ENCODE measurements at regions not wholly inside any gene's neighbourhood (a gene's known extent, or its start where the extent isn't known, plus 50 kb on each side); places are given as distances from the start of the nearest gene placed in this dataset.
A peak's percentile ranks its signal among the peaks of the same experiment; 100 is the strongest.

GRCh38 chr5:122699201-122699600, 75.7 kb upstream of the SNX2 start:
- Histone ChIP-seq H3K27ac (no peak overlapping the region), H3K4me1 (ENCODE audit: low read depth) (no peaks in the 10 kb centered on the region), H3K4me3 (no peak overlapping the region), H3K27me3 (no peaks in the 10 kb centered on the region), H3K9me3 (ENCODE audit: low read depth) (no peaks in the 10 kb centered on the region), H3K36me3 (no peaks in the 10 kb centered on the region)
- no peak for DNase-seq (ENCODE audit: low read depth in 1 of 2, low spot score in 1 of 2)
- no peak for TF ChIP-seq CTCF (IDR thresholded peaks at IDR 0.05; ENCODE audit: low read depth, low read length)

DNA sequence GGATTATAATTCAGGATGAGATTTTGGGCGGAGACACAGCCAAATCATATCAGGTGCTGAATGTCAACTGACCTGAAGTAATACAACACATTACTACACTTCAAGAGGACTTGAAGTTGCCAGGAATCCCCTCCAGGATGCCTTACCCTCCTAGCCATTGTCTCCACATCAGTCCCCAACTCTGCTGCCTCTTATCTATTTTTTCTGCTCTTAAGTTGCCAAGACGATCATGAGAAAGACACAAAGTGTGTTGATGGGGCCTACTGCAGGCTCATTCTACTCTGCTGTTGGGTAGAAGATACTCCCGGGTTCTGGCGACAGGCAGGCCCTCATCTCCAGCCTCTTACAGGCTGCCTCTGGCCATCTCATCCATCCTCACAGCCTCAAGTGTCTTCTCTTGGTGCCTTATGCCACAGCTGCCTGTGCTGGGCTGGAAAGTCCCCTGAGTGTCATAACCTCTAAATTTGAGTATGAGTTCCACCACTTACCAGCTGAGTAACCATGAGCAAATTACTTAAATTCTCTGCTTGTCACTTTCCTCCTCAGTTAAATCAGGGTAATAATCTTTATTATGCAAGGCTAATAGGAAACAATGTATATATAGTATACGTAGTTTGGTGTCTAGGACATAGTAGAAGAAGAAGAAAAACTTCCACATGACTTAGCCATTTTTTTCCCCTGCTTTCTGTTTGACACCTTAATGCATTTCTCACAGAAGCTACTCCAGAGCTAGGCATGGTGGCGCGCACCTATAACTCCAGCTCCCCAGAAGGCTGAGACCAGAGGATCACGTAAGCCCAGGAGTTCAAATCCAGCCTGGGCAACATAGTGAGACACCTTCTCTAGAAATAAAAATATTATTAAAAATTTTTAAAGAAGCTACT, 73.0 kb upstream of the SNX2 start:
- DNase-seq (ENCODE audit: low read depth in 1 of 2, low spot score in 1 of 2), result no peak
- Histone ChIP-seq H3K9me3 (ENCODE audit: low read depth) (no peaks in the 10 kb centered on the region), H3K4me3 (no peak overlapping the region), H3K27ac (no peak overlapping the region), H3K4me1 (ENCODE audit: low read depth) (peaks cover 5% of the 10 kb centered on the region), H3K27me3 (no peaks in the 10 kb centered on the region), H3K36me3 (no peaks in the 10 kb centered on the region)
- TF ChIP-seq CTCF (IDR thresholded peaks at IDR 0.05; ENCODE audit: low read depth, low read length), result no peak

DNA sequence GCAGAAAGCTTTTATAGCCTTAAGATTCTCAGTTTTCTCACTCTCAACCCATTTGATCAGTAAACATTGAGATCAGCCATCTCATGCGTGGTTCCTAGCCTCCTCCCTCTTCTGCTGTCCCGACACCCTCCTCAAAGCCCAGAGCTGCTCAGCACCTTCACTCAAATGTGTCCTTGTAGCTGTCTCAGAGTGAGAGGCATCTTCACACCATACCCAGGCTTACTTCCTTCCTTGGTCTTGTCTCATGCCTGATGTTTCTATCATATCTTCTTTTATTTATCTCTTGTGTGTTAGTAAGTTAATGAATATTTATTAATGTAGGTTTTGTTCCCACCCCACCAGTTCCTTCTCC, 72.4 kb upstream of the SNX2 start:
- Histone ChIP-seq H3K27ac (no peak overlapping the region), H3K9me3 (ENCODE audit: low read depth) (no peaks in the 10 kb centered on the region), H3K27me3 (no peaks in the 10 kb centered on the region), H3K4me1 (ENCODE audit: low read depth) (peaks cover 5% of the 10 kb centered on the region), H3K4me3 (no peak overlapping the region), H3K36me3 (no peaks in the 10 kb centered on the region)
- DNase-seq (ENCODE audit: low read depth in 1 of 2, low spot score in 1 of 2), result no peak
- TF ChIP-seq CTCF (IDR thresholded peaks at IDR 0.05; ENCODE audit: low read depth, low read length), result no peak

DNA sequence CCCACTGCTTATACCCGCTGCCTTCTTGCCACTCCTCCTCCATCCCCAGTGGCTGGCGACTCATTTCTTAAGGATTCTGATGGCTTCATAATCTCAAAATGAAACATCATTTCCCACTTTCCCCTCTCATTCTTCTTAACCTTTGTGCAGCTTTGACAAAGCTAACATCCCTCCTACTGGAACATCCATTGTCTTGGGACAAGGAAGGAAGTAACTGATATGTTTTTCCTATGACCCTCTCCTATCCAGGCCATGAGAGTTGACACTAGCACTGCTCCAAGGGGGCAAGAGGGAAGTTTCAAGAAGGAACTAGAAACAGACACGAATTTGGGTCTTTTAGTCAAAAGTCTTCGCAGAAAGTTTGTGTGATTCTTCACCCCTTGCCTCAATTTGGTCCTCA, 71.7 kb upstream of the SNX2 start:
- no peaks in the 10 kb centered on the region for H3K9me3 ChIP-seq (ENCODE audit: low read depth)
- DNase-seq (ENCODE audit: low read depth in 1 of 2, low spot score in 1 of 2), result no peak
- no peak for TF ChIP-seq CTCF (IDR thresholded peaks at IDR 0.05; ENCODE audit: low read depth, low read length)
- peaks cover 5% of the 10 kb centered on the region for H3K4me1 ChIP-seq (ENCODE audit: low read depth)
- H3K4me3 ChIP-seq, result no peak overlapping the region
- no peaks in the 10 kb centered on the region for H3K27me3 ChIP-seq
- H3K27ac ChIP-seq, result no peak overlapping the region
- H3K36me3 ChIP-seq, result no peaks in the 10 kb centered on the region

DNA sequence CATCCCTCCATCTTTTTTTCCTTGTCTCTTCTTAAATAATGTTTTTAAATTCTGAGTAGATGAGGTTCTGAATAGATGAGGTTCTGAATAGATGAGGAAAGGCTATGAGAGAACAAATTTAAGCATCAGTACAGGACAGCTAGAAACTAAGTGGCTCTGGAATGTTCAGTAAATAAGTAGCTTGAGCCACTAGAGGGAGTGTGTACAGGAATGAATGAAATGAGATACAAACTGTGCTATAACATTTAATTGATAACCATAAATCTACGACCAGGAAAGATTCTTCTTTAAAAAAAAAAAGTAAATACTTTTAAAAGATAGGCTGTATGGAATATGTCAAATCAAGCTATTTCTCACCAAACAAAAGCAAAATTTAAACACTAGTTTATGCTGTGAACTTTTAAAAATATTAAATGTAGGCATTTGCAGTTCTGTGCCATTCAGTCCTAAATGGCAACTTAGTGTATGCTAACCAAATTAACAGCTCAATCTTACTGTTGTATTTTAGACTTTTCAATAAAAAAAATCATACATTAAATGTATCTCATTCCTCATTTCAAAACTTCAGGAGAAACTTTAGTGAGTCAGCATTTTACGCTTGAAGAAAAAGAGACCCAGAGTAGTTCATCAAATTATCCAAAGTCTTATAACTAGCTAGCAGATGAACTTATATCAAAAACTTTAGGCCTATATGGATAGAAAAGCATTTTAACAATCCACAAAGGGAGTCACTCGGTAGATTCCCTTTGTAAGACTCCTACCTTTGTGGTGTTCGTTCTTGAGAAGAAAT, 70.4 kb upstream of the SNX2 start:
- Histone ChIP-seq H3K4me1 (ENCODE audit: low read depth) (peaks cover 5% of the 10 kb centered on the region), H3K4me3 (no peak overlapping the region), H3K36me3 (no peaks in the 10 kb centered on the region), H3K27ac (no peak overlapping the region), H3K27me3 (no peaks in the 10 kb centered on the region), H3K9me3 (ENCODE audit: low read depth) (no peaks in the 10 kb centered on the region)
- peak; percentile 65 to 76 for DNase-seq (ENCODE audit: low read depth in 1 of 2, low spot score in 1 of 2)
- TF ChIP-seq CTCF (IDR thresholded peaks at IDR 0.05; ENCODE audit: low read depth, low read length), result peak; percentile 73

Measured in cardiac muscle cell (in vitro differentiated cells and primary cell).